Erythroblast (primary cell): ENCODE measurements at regions not wholly inside any gene's neighbourhood (a gene's known extent, or its start where the extent isn't known, plus 50 kb on each side); places are given as distances from the start of the nearest gene placed in this dataset.

Experiments
- GATA1 ChIP-seq: IDR thresholded peaks from 2 replicates; pipeline ENCODE4 v1.6.1; 2011; ENCODE audit warnings: low read depth, mild to moderate bottlenecking, control low read depth, low read length, moderate library complexity
- POLR2A ChIP-seq: IDR thresholded peaks from 2 replicates; pipeline ENCODE4 v1.6.1; 2011; ENCODE audit warnings: mild to moderate bottlenecking, low read length

DNA sequence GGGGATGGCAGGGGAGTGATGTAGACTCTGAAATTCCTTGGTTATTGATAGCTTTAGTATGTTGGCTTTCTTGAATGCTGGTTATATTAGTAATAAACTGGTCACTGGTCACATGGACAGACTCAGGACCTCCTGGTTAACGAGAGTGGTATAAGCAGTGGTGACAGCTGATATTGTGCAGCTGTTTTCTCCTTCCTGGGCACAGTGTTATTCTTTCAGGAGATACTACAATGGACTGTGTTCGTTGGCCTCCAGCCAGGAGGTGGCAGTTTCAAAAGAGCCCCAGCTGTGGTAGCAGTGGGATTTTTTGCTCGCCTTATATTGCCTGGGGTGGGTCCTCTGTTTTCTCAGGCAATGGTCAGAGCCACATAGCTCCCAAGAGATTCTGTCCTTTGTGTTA, 181.6 kb upstream of the RBMS3 start:
- TF ChIP-seq POLR2A: no peak
- no peak for TF ChIP-seq GATA1
